Neural cell (in vitro differentiated cells): ENCODE measurements at regions not wholly inside any gene's neighbourhood (a gene's known extent, or its start where the extent isn't known, plus 50 kb on each side); places are given as distances from the start of the nearest gene placed in this dataset.

Experiments used
- H2AFZ ChIP-seq: fragments of 200-600, 300-800 bp; sonication (generic), shearing (Covaris generic); 2 replicates; pipeline ENCODE4 v1.6.0; 2014; ENCODE audit warnings: low read depth, mild to moderate bottlenecking, antibody characterized with exemption, low read length, moderate library complexity
- H3F3A ChIP-seq: fragments of 200-600 bp; shearing (Covaris generic); 2 replicates; pipeline ENCODE4 v1.6.1; 2016; ENCODE audit warnings: mild to moderate bottlenecking, moderate library complexity, mixed read lengths, antibody characterized with exemption, low read length; ENCODE audit not compliant: insufficient read depth, poor library complexity, severe bottlenecking
- H3K27ac ChIP-seq: fragments of 200-600, 300-800 bp; sonication (generic), shearing (Covaris generic); 2 replicates; pipeline ENCODE4 v1.5.1; 2014; ENCODE audit warnings: mild to moderate bottlenecking, low read length, moderate library complexity
- H3K27me3 ChIP-seq: fragments of 300-800, 200-600 bp; sonication (generic), shearing (Covaris generic); 2 replicates; pipeline ENCODE4 v1.6.0; 2014; ENCODE audit warnings: mild to moderate bottlenecking, low read depth, low read length, moderate library complexity; ENCODE audit not compliant: insufficient read depth
- H3K36me3 ChIP-seq: fragments of 300-800, 200-600 bp; sonication (generic), shearing (Covaris generic); 2 replicates; pipeline ENCODE4 v1.5.1; 2014; ENCODE audit warnings: mild to moderate bottlenecking, antibody characterized with exemption, low read length, moderate library complexity; ENCODE audit not compliant: insufficient read depth
- H3K4me2 ChIP-seq: fragments of 300-800, 200-600 bp; sonication (generic), shearing (Covaris generic); 2 replicates; pipeline ENCODE4 v1.6.0; 2014; ENCODE audit warnings: mild to moderate bottlenecking, low read length
- H3K4me3 ChIP-seq: fragments of 300-800, 200-600 bp; sonication (generic), shearing (Covaris generic); 2 replicates; pipeline ENCODE4 v1.5.1; 2014; ENCODE audit warnings: mild to moderate bottlenecking, low read length, moderate library complexity
- H3K79me2 ChIP-seq: fragments of 200-600 bp; shearing (Covaris generic); replicated peaks from 2 replicates; pipeline ENCODE4 v1.6.0; 2014; ENCODE audit warnings: mild to moderate bottlenecking, low read length, moderate library complexity; ENCODE audit not compliant: insufficient read depth
- H3K9ac ChIP-seq: fragments of 300-800, 200-600 bp; sonication (generic), shearing (Covaris generic); 2 replicates; pipeline ENCODE4 v1.6.1; 2016; ENCODE audit warnings: mild to moderate bottlenecking, low read length, mixed read lengths
- H3K9me2 ChIP-seq: fragments of 200-600 bp; shearing (Covaris generic); 2 replicates; pipeline ENCODE4 v1.6.1; 2016; ENCODE audit warnings: mild to moderate bottlenecking, low read length, mixed read lengths; ENCODE audit not compliant: insufficient read depth
- H3K9me3 ChIP-seq: fragments of 200-600, 300-800 bp; sonication (generic), shearing (Covaris generic); 2 replicates; pipeline ENCODE4 v1.6.1; 2016; ENCODE audit warnings: mild to moderate bottlenecking, mixed run types, low read length, moderate library complexity, mixed read lengths
- H4K20me1 ChIP-seq: fragments of 200-600 bp; shearing (Covaris generic); 2 replicates; pipeline ENCODE4 v1.6.1; 2016; ENCODE audit warnings: mild to moderate bottlenecking, mixed run types; ENCODE audit not compliant: insufficient read depth
- CTCF ChIP-seq: fragments of 450-650 bp; IDR thresholded peaks from 2 replicates; pipeline ENCODE4 v1.5.1; 2014; ENCODE audit warnings: antibody characterized with exemption, mild to moderate bottlenecking, moderate library complexity; ENCODE audit not compliant: poor library complexity, severe bottlenecking
- EP300 ChIP-seq: fragments of 450-650 bp; conservative IDR thresholded peaks from 2 replicates; pipeline ENCODE4 v1.6.1; 2014; ENCODE audit warnings: antibody characterized with exemption, mild to moderate bottlenecking, moderate library complexity; ENCODE audit not compliant: poor library complexity, severe bottlenecking
- EZH2 ChIP-seq: fragments of 200-600, 300-800 bp; shearing (Covaris generic), sonication (generic); IDR thresholded peaks from 2 replicates; pipeline ENCODE4 v1.6.1; 2014; ENCODE audit warnings: antibody characterized with exemption, low read length, borderline replicate concordance, mild to moderate bottlenecking; ENCODE audit not compliant: insufficient read depth, poor library complexity, severe bottlenecking
- MXI1 ChIP-seq: fragments of 450-650 bp; conservative IDR thresholded peaks from 2 replicates; pipeline ENCODE4 v1.6.1; 2014; ENCODE audit warnings: antibody characterized with exemption, mild to moderate bottlenecking; ENCODE audit not compliant: poor library complexity, severe bottlenecking
- POLR2AphosphoS5 ChIP-seq: IDR thresholded peaks from 2 replicates; pipeline ENCODE4 v1.6.1; 2012
- RAD21 ChIP-seq: fragments of 450-650 bp; conservative IDR thresholded peaks from 2 replicates; pipeline ENCODE4 v1.6.1; 2014; ENCODE audit warnings: antibody characterized with exemption, mild to moderate bottlenecking, moderate library complexity
- REST ChIP-seq: IDR thresholded peaks from 2 replicates; pipeline ENCODE4 v1.6.1; 2012; ENCODE audit warnings: borderline replicate concordance
- SMC3 ChIP-seq: fragments of 450-650 bp; conservative IDR thresholded peaks from 2 replicates; pipeline ENCODE4 v1.6.1; 2014; ENCODE audit warnings: antibody characterized with exemption, mild to moderate bottlenecking, moderate library complexity; ENCODE audit not compliant: poor library complexity
- TAF1 ChIP-seq: IDR thresholded peaks from 2 replicates; pipeline ENCODE4 v1.6.1; 2012; ENCODE audit warnings: low read depth

- TF ChIP-seq REST: no peak
- TF ChIP-seq RAD21: no peak
- no peak for TF ChIP-seq TAF1
- TF ChIP-seq CTCF: no peak
- TF ChIP-seq SMC3: no peak
- no peak for TF ChIP-seq MXI1
- TF ChIP-seq EZH2: no peak
- TF ChIP-seq POLR2AphosphoS5: no peak
- TF ChIP-seq EP300: no peak
- no peaks in the 10 kb centered on the region for H3K9me3 ChIP-seq
Measured at GRCh38 chr1:218890451-218890850, 283.2 kb upstream of the LYPLAL1 start.

GRCh38 chr1:218891577-218891976, 282.1 kb upstream of the LYPLAL1 start:
- Histone ChIP-seq H3K9me3 (no peaks in the 10 kb centered on the region), H3F3A (no peaks in the 10 kb centered on the region), H3K27me3 (no peaks in the 10 kb centered on the region), H3K9ac (no peak overlapping the region), H3K36me3 (no peaks in the 10 kb centered on the region), H3K27ac (no peak overlapping the region), H4K20me1 (no peaks in the 10 kb centered on the region), H3K79me2 (no peaks in the 10 kb centered on the region), H3K4me2 (no peak overlapping the region), H3K9me2 (no peaks in the 10 kb centered on the region), H2AFZ (no peak overlapping the region), H3K4me3 (no peak overlapping the region)
- no peak for TF ChIP-seq MXI1
- TF ChIP-seq TAF1: no peak
- TF ChIP-seq SMC3: no peak
- no peak for TF ChIP-seq REST
- no peak for TF ChIP-seq POLR2AphosphoS5

More at GRCh38 chr1:218890451-218890850, 283.2 kb upstream of the LYPLAL1 start:
- Histone ChIP-seq H3K79me2 (no peaks in the 10 kb centered on the region), H3K9me2 (no peaks in the 10 kb centered on the region), H3K36me3 (no peaks in the 10 kb centered on the region), H3K27ac (no peak overlapping the region), H3K27me3 (no peaks in the 10 kb centered on the region), H2AFZ (no peak overlapping the region), H3K4me3 (no peak overlapping the region), H3F3A (no peaks in the 10 kb centered on the region), H4K20me1 (no peaks in the 10 kb centered on the region), H3K9ac (no peak overlapping the region), H3K4me2 (no peak overlapping the region)
